ENCODE measurements at regions not wholly inside any gene's neighbourhood (a gene's known extent, or its start where the extent isn't known, plus 50 kb on each side); places are given as distances from the start of the nearest gene placed in this dataset.
A peak's percentile ranks its signal among the peaks of the same experiment; 100 is the strongest.
"Not testable (repeated sequence)": the region's sequence is repeated elsewhere in the genome, so short reads cannot be mapped to it uniquely, and the experiment has no call there.

GRCh38 chr1:190835658-190836057 lies 358.0 kb upstream of the BRINP3 start:
- no peak overlapping the region for H3K27ac ChIP-seq (ENCODE audit: low read length)
- no peaks in the 10 kb centered on the region for H3K27me3 ChIP-seq (ENCODE audit: low read depth, low read length)
- H3K4me2 ChIP-seq (ENCODE audit: low read length), result no peak overlapping the region
- TF ChIP-seq EZH2phosphoT487 (IDR thresholded peaks at IDR 0.05; ENCODE audit: low read depth), result no peak
- no peak for TF ChIP-seq CTCF (IDR thresholded peaks at IDR 0.05; ENCODE audit: low read depth, low read length)
- H3K79me2 ChIP-seq (ENCODE audit: low read length), result no peaks in the 10 kb centered on the region
- no peak overlapping the region for H3K9ac ChIP-seq (ENCODE audit: low read length)
- H4K20me1 ChIP-seq (ENCODE audit: insufficient read depth, low read length), result no peaks in the 10 kb centered on the region
- no peaks in the 10 kb centered on the region for H3K36me3 ChIP-seq (replicated peaks; ENCODE audit: low read depth, low read length)
- H3K9me3 ChIP-seq (ENCODE audit: insufficient read depth, low read length), result no peaks in the 10 kb centered on the region
- H3K4me1 ChIP-seq (ENCODE audit: low read length), result peaks cover 13% of the 10 kb centered on the region
- no peak overlapping the region for H3K4me3 ChIP-seq (ENCODE audit: low read length)
- no peak overlapping the region for H2AFZ ChIP-seq (ENCODE audit: low read depth, low read length)

GRCh38 chr1:190837200-190837599 lies 359.5 kb upstream of the BRINP3 start:
- not testable (repeated sequence) for H3K4me2 ChIP-seq (ENCODE audit: low read length); H3K9me3 ChIP-seq (ENCODE audit: insufficient read depth, low read length); H3K36me3 ChIP-seq (replicated peaks; ENCODE audit: low read depth, low read length); H3K9ac ChIP-seq (ENCODE audit: low read length); H4K20me1 ChIP-seq (ENCODE audit: insufficient read depth, low read length); H3K27ac ChIP-seq (ENCODE audit: low read length); H3K27me3 ChIP-seq (ENCODE audit: low read depth, low read length); H3K79me2 ChIP-seq (ENCODE audit: low read length); H3K4me3 ChIP-seq (ENCODE audit: low read length)
- peak overlapping the region; percentile 89; the same call in 1 of the 2 replicates for H2AFZ ChIP-seq (ENCODE audit: low read depth, low read length)
- peaks cover 10% of the 10 kb centered on the region for H3K4me1 ChIP-seq (ENCODE audit: low read length)

GRCh38 chr1:190837888-190838287 lies 360.2 kb upstream of the BRINP3 start:
- Histone ChIP-seq H3K9ac (ENCODE audit: low read length) (no peak overlapping the region), H3K4me2 (ENCODE audit: low read length) (no peak overlapping the region), H2AFZ (ENCODE audit: low read depth, low read length) (peak overlapping the region; percentile 89), H3K9me3 (ENCODE audit: insufficient read depth, low read length) (no peaks in the 10 kb centered on the region), H3K27ac (ENCODE audit: low read length) (no peak overlapping the region), H3K27me3 (ENCODE audit: low read depth, low read length) (no peaks in the 10 kb centered on the region), H3K36me3 (replicated peaks; ENCODE audit: low read depth, low read length) (no peaks in the 10 kb centered on the region), H3K79me2 (ENCODE audit: low read length) (no peaks in the 10 kb centered on the region), H3K4me1 (ENCODE audit: low read length) (peaks cover 4% of the 10 kb centered on the region), H4K20me1 (ENCODE audit: insufficient read depth, low read length) (no peaks in the 10 kb centered on the region), H3K4me3 (ENCODE audit: low read length) (no peak overlapping the region)
- no peak for TF ChIP-seq CTCF (IDR thresholded peaks at IDR 0.05; ENCODE audit: low read depth, low read length)
- TF ChIP-seq EZH2phosphoT487 (IDR thresholded peaks at IDR 0.05; ENCODE audit: low read depth), result no peak

- peak overlapping the region; percentile 1; the same call in 1 of the 2 replicates for H3K4me2 ChIP-seq (ENCODE audit: low read length)
- H3K36me3 ChIP-seq (replicated peaks; ENCODE audit: low read depth, low read length), result no peaks in the 10 kb centered on the region
- H3K27me3 ChIP-seq (ENCODE audit: low read depth, low read length), result no peaks in the 10 kb centered on the region
- H4K20me1 ChIP-seq (ENCODE audit: insufficient read depth, low read length), result no peaks in the 10 kb centered on the region
- no peaks in the 10 kb centered on the region for H3K79me2 ChIP-seq (ENCODE audit: low read length)
- peaks cover 7% of the 10 kb centered on the region for H3K4me1 ChIP-seq (ENCODE audit: low read length)
- H3K4me3 ChIP-seq (ENCODE audit: low read length), result no peak overlapping the region
- H3K9me3 ChIP-seq (ENCODE audit: insufficient read depth, low read length), result no peaks in the 10 kb centered on the region
- H3K9ac ChIP-seq (ENCODE audit: low read length), result no peak overlapping the region
- H2AFZ ChIP-seq (ENCODE audit: low read depth, low read length), result no peak overlapping the region
- no peak for TF ChIP-seq EZH2phosphoT487 (IDR thresholded peaks at IDR 0.05; ENCODE audit: low read depth)
- TF ChIP-seq CTCF (IDR thresholded peaks at IDR 0.05; ENCODE audit: low read depth, low read length), result no peak
- H3K27ac ChIP-seq (ENCODE audit: low read length), result peak overlapping the region; percentile 23; the same call in 1 of the 2 replicates
These were observed 369.5 kb upstream of the BRINP3 start for GRCh38 chr1:190847166-190847565.

GRCh38 chr1:190849346-190849745 lies 371.7 kb upstream of the BRINP3 start:
- H2AFZ ChIP-seq (ENCODE audit: low read depth, low read length), result no peak overlapping the region
- H3K4me2 ChIP-seq (ENCODE audit: low read length), result 0 out of 2 replicates have a peak overlapping the region, but pooled peaks have one; percentile 9
- no peak overlapping the region for H3K4me3 ChIP-seq (ENCODE audit: low read length)

More at GRCh38 chr1:190849346-190849745, 371.7 kb upstream of the BRINP3 start:
- TF ChIP-seq EZH2phosphoT487 (IDR thresholded peaks at IDR 0.05; ENCODE audit: low read depth) (no peak), CTCF (IDR thresholded peaks at IDR 0.05; ENCODE audit: low read depth, low read length) (no peak)
- no peak overlapping the region for H3K9ac ChIP-seq (ENCODE audit: low read length)
- no peaks in the 10 kb centered on the region for H3K36me3 ChIP-seq (replicated peaks; ENCODE audit: low read depth, low read length)
- H3K4me1 ChIP-seq (ENCODE audit: low read length), result peaks cover 7% of the 10 kb centered on the region
- H4K20me1 ChIP-seq (ENCODE audit: insufficient read depth, low read length), result no peaks in the 10 kb centered on the region
- H3K9me3 ChIP-seq (ENCODE audit: insufficient read depth, low read length), result no peaks in the 10 kb centered on the region
- H3K79me2 ChIP-seq (ENCODE audit: low read length), result no peaks in the 10 kb centered on the region
- no peak overlapping the region for H3K27ac ChIP-seq (ENCODE audit: low read length)
- H3K27me3 ChIP-seq (ENCODE audit: low read depth, low read length), result no peaks in the 10 kb centered on the region
